BLaER1 treated with 17β-estradiol and CSF1 and Interleukin-3, amounts not matched to agents 10 nM and 100 nM (cell line): ENCODE measurements at regions not wholly inside any gene's neighbourhood (a gene's known extent, or its start where the extent isn't known, plus 50 kb on each side); places are given as distances from the start of the nearest gene placed in this dataset.
A peak's percentile ranks its signal among the peaks of the same experiment; 100 is the strongest.

Experiments used
- H3K27ac ChIP-seq, 11 experiments: shearing (Covaris generic); formaldehyde crosslinking; 2 replicates each; pipeline ENCODE4 v1.8.1; 2022
- H3K27me3 ChIP-seq, 11 experiments: shearing (Covaris generic); formaldehyde crosslinking; 2 replicates each; pipeline ENCODE4 v1.8.1; 2022
- H3K36me3 ChIP-seq, 11 experiments: shearing (Covaris generic); formaldehyde crosslinking; 2 replicates each; pipeline ENCODE4 v1.8.1; 2022
- H3K4me1 ChIP-seq, 10 experiments: shearing (Covaris generic); formaldehyde crosslinking; 2 replicates each; pipeline ENCODE4 v1.8.1; 2022
- H3K4me2 ChIP-seq, 11 experiments: shearing (Covaris generic); formaldehyde crosslinking; 2 replicates each; pipeline ENCODE4 v1.8.1; 2022
- H3K4me3 ChIP-seq, 10 experiments: shearing (Covaris generic); formaldehyde crosslinking; 2 replicates each; pipeline ENCODE4 v1.8.1; 2022
- H3K9ac ChIP-seq, 11 experiments: shearing (Covaris generic); formaldehyde crosslinking; 2 replicates each; pipeline ENCODE4 v1.8.1; 2022
- H3K9me3 ChIP-seq, 11 experiments: shearing (Covaris generic); formaldehyde crosslinking; replicated peaks in 1 of 11; 2 replicates each; pipeline ENCODE4 v1.8.1; 2022
- H4K20me1 ChIP-seq, 11 experiments: shearing (Covaris generic); formaldehyde crosslinking; 2 replicates each; pipeline ENCODE4 v1.8.1; 2022
- Cebpa-rat ChIP-seq, 11 experiments: shearing (Covaris generic); IDR thresholded peaks; 2 replicates each; pipeline ENCODE4 v1.8.1; 2022

GRCh38 chr1:103266036-103266435 lies 157.7 kb upstream of the COL11A1 start:
- Histone ChIP-seq H3K27me3 (no peaks in the 10 kb centered on the region), H3K4me3 (no peak overlapping the region), H4K20me1 (no peaks in the 10 kb centered on the region), H3K36me3 (no peaks in the 10 kb centered on the region), H3K4me1 (no peaks in the 10 kb centered on the region), H3K27ac (no peak overlapping the region), H3K9me3 (no peaks in the 10 kb centered on the region), H3K4me2 (no peak overlapping the region), H3K9ac (no peak overlapping the region)
- TF ChIP-seq Cebpa-rat (IDR thresholded peaks at IDR 0.05): no peak

GRCh38 chr1:103265551-103265950 lies 157.2 kb upstream of the COL11A1 start:
- TF ChIP-seq Cebpa-rat (IDR thresholded peaks at IDR 0.05): no peak

GRCh38 chr1:103259982-103260381 lies 151.7 kb upstream of the COL11A1 start:
- Histone ChIP-seq H3K4me3 (no peak overlapping the region), H3K4me2 (no peak overlapping the region), H3K27me3 (no peaks in the 10 kb centered on the region), H3K9ac (no peak overlapping the region), H3K27ac (no peak overlapping the region), H4K20me1 (no peaks in the 10 kb centered on the region), H3K4me1 (no peaks in the 10 kb centered on the region), H3K9me3 (no peaks in the 10 kb centered on the region), H3K36me3 (no peaks in the 10 kb centered on the region)
- no peak for TF ChIP-seq Cebpa-rat (IDR thresholded peaks at IDR 0.05)

More at GRCh38 chr1:103265551-103265950, 157.2 kb upstream of the COL11A1 start:
- Histone ChIP-seq H3K4me1 (no peaks in the 10 kb centered on the region), H3K4me2 (no peak overlapping the region), H4K20me1 (no peaks in the 10 kb centered on the region), H3K27ac (no peak overlapping the region), H3K9me3 (no peaks in the 10 kb centered on the region), H3K4me3 (no peak overlapping the region), H3K36me3 (no peaks in the 10 kb centered on the region), H3K9ac (no peak overlapping the region), H3K27me3 (no peaks in the 10 kb centered on the region)

GRCh38 chr1:103256490-103256889 lies 148.2 kb upstream of the COL11A1 start:
- no peak for TF ChIP-seq Cebpa-rat (IDR thresholded peaks at IDR 0.05)

GRCh38 chr1:103254691-103255090 lies 146.4 kb upstream of the COL11A1 start:
- no peaks in the 10 kb centered on the region for H3K27me3 ChIP-seq

More at GRCh38 chr1:103256490-103256889, 148.2 kb upstream of the COL11A1 start:
- H3K4me1 ChIP-seq: no peaks in the 10 kb centered on the region
- no peak overlapping the region for H3K9ac ChIP-seq
- H3K4me2 ChIP-seq: no peak overlapping the region
- no peaks in the 10 kb centered on the region for H3K27me3 ChIP-seq
- no peaks in the 10 kb centered on the region for H3K36me3 ChIP-seq
- no peak overlapping the region for H3K4me3 ChIP-seq
- no peak overlapping the region for H3K27ac ChIP-seq
- H3K9me3 ChIP-seq: no peaks in the 10 kb centered on the region
- no peaks in the 10 kb centered on the region for H4K20me1 ChIP-seq

GRCh38 chr1:103250441-103250861 lies 142.1 kb upstream of the COL11A1 start:
- Histone ChIP-seq H4K20me1 (no peaks in the 10 kb centered on the region), H3K4me3 (no peak overlapping the region), H3K9me3 (no peaks in the 10 kb centered on the region), H3K4me1 (peaks cover 0 to 6% (median 0%) of the 10 kb centered on the region in 10 experiments; a peak in 2 of 20 replicates), H3K27me3 (no peaks in the 10 kb centered on the region), H3K4me2 (peak overlapping the region in 1 of 11 experiments; percentile 41; a peak in 3 of 22 replicates), H3K27ac (no peak overlapping the region), H3K36me3 (no peaks in the 10 kb centered on the region), H3K9ac (no peak overlapping the region)
- no peak for TF ChIP-seq Cebpa-rat (IDR thresholded peaks at IDR 0.05)

More at GRCh38 chr1:103254691-103255090, 146.4 kb upstream of the COL11A1 start:
- H3K9me3 ChIP-seq: no peaks in the 10 kb centered on the region
- H3K4me2 ChIP-seq: no peak overlapping the region
- TF ChIP-seq Cebpa-rat (IDR thresholded peaks at IDR 0.05): no peak
- H4K20me1 ChIP-seq: no peaks in the 10 kb centered on the region
- no peak overlapping the region for H3K27ac ChIP-seq
- no peak overlapping the region for H3K4me3 ChIP-seq
- H3K9ac ChIP-seq: no peak overlapping the region
- H3K4me1 ChIP-seq: peaks cover 0 to 6% (median 0%) of the 10 kb centered on the region in 10 experiments; a peak in 2 of 20 replicates
- no peaks in the 10 kb centered on the region for H3K36me3 ChIP-seq

- H3K4me1 ChIP-seq: peaks cover 0 to 6% (median 0%) of the 10 kb centered on the region in 10 experiments; a peak in 2 of 20 replicates
These were observed 140.2 kb upstream of the COL11A1 start for GRCh38 chr1:103248417-103249102.

GRCh38 chr1:103247517-103247916 lies 139.2 kb upstream of the COL11A1 start:
- no peak for TF ChIP-seq Cebpa-rat (IDR thresholded peaks at IDR 0.05)
- peaks cover 0 to 6% (median 0%) of the 10 kb centered on the region in 10 experiments; a peak in 2 of 20 replicates for H3K4me1 ChIP-seq
- no peak overlapping the region for H3K9ac ChIP-seq
- no peaks in the 10 kb centered on the region for H3K27me3 ChIP-seq
- no peak overlapping the region for H3K4me3 ChIP-seq
- no peaks in the 10 kb centered on the region for H3K9me3 ChIP-seq
- no peaks in the 10 kb centered on the region for H4K20me1 ChIP-seq
- no peaks in the 10 kb centered on the region for H3K36me3 ChIP-seq
- H3K4me2 ChIP-seq: no peak overlapping the region
- H3K27ac ChIP-seq: no peak overlapping the region

More at GRCh38 chr1:103248417-103249102, 140.2 kb upstream of the COL11A1 start:
- Histone ChIP-seq H4K20me1 (no peaks in the 10 kb centered on the region), H3K27me3 (no peaks in the 10 kb centered on the region), H3K4me2 (no peak overlapping the region), H3K4me3 (no peak overlapping the region), H3K9ac (no peak overlapping the region), H3K9me3 (no peaks in the 10 kb centered on the region), H3K27ac (no peak overlapping the region), H3K36me3 (no peaks in the 10 kb centered on the region)
- TF ChIP-seq Cebpa-rat (IDR thresholded peaks at IDR 0.05): no peak

- Histone ChIP-seq H3K4me2 (no peak overlapping the region), H3K9ac (no peak overlapping the region), H3K27ac (no peak overlapping the region), H3K9me3 (no peaks in the 10 kb centered on the region), H4K20me1 (no peaks in the 10 kb centered on the region), H3K4me1 (no peaks in the 10 kb centered on the region), H3K27me3 (no peaks in the 10 kb centered on the region), H3K4me3 (no peak overlapping the region), H3K36me3 (no peaks in the 10 kb centered on the region)
- TF ChIP-seq Cebpa-rat (IDR thresholded peaks at IDR 0.05): no peak
These were observed 135.2 kb upstream of the COL11A1 start for GRCh38 chr1:103243481-103243880.

GRCh38 chr1:103239034-103239433 lies 130.7 kb upstream of the COL11A1 start:
- H4K20me1 ChIP-seq: no peaks in the 10 kb centered on the region
- H3K9ac ChIP-seq: no peak overlapping the region
- H3K27ac ChIP-seq: no peak overlapping the region
- no peaks in the 10 kb centered on the region for H3K36me3 ChIP-seq
- H3K4me3 ChIP-seq: no peak overlapping the region
- peaks cover 0 to 13% (median 0%) of the 10 kb centered on the region in 11 experiments; a peak in 5 of 22 replicates for H3K9me3 ChIP-seq
- no peak for TF ChIP-seq Cebpa-rat (IDR thresholded peaks at IDR 0.05)
- H3K4me2 ChIP-seq: no peak overlapping the region
- H3K4me1 ChIP-seq: no peaks in the 10 kb centered on the region
- H3K27me3 ChIP-seq: no peaks in the 10 kb centered on the region
